ENCODE measurements at regions not wholly inside any gene's neighbourhood (a gene's known extent, or its start where the extent isn't known, plus 50 kb on each side); places are given as distances from the start of the nearest gene placed in this dataset.

GRCh38 chr15:60116456-60117089, 112.5 kb downstream of the FOXB1 start:
- no peak for DNase-seq
- no peak overlapping the region for H3K4me3 ChIP-seq
- TF ChIP-seq POLR2A (IDR thresholded peaks at IDR 0.05) = no peak
- no peaks in the 10 kb centered on the region for H3K9me3 ChIP-seq
- no peak overlapping the region for H3K27ac ChIP-seq
- intact Hi-C loops (cut with DNase I; ENCODE audit: low total_unique reads) = no loop called here
- H3K36me3 ChIP-seq (ENCODE audit: low read depth, missing control alignments) = no peaks in the 10 kb centered on the region
- WGBS, 2 donors = 68 to 71% methylated on average over 3 of the region's 3 CpGs
- no peaks in the 10 kb centered on the region for H3K27me3 ChIP-seq
- no peaks in the 10 kb centered on the region for H3K4me1 ChIP-seq

GRCh38 chr15:60118146-60118545, 114.0 kb downstream of the FOXB1 start:
- DNase-seq = no peak
- H3K9me3 ChIP-seq = no peaks in the 10 kb centered on the region
- H3K4me1 ChIP-seq = no peaks in the 10 kb centered on the region
- no peak overlapping the region for H3K4me3 ChIP-seq
- no peaks in the 10 kb centered on the region for H3K27me3 ChIP-seq
- no peak overlapping the region for H3K27ac ChIP-seq
- 56% methylated on average over 8 of the region's 8 CpGs for WGBS, 2 donors
- intact Hi-C loops (cut with DNase I; ENCODE audit: low total_unique reads) = no loop called here
- H3K36me3 ChIP-seq (ENCODE audit: low read depth, missing control alignments) = no peaks in the 10 kb centered on the region
- TF ChIP-seq CTCF (IDR thresholded peaks at IDR 0.05) (no peak), POLR2A (IDR thresholded peaks at IDR 0.05) (no peak)

GRCh38 chr15:60118626-60119025, 114.5 kb downstream of the FOXB1 start:
- Histone ChIP-seq H3K4me1 (no peaks in the 10 kb centered on the region), H3K36me3 (ENCODE audit: low read depth, missing control alignments) (no peaks in the 10 kb centered on the region), H3K9me3 (no peaks in the 10 kb centered on the region), H3K4me3 (no peak overlapping the region), H3K27me3 (no peaks in the 10 kb centered on the region), H3K27ac (no peak overlapping the region)
- intact Hi-C loops (cut with DNase I; ENCODE audit: low total_unique reads) = no loop called here
- WGBS, 2 donors = 54 to 64% methylated on average over 3 of the region's 3 CpGs
- TF ChIP-seq CTCF (IDR thresholded peaks at IDR 0.05) = no peak
- no peak for TF ChIP-seq POLR2A (IDR thresholded peaks at IDR 0.05)
- DNase-seq = no peak

GRCh38 chr15:60119101-60119500, 115.0 kb downstream of the FOXB1 start:
- Histone ChIP-seq H3K4me1 (no peaks in the 10 kb centered on the region), H3K27ac (no peak overlapping the region), H3K36me3 (ENCODE audit: low read depth, missing control alignments) (no peaks in the 10 kb centered on the region), H3K27me3 (no peaks in the 10 kb centered on the region), H3K4me3 (no peak overlapping the region), H3K9me3 (no peaks in the 10 kb centered on the region)
- intact Hi-C loops (cut with DNase I; ENCODE audit: low total_unique reads) = no loop called here
- no peak for TF ChIP-seq POLR2A (IDR thresholded peaks at IDR 0.05)
- TF ChIP-seq CTCF (IDR thresholded peaks at IDR 0.05) = no peak
- WGBS, 2 donors = 61 to 64% methylated on average over 4 of the region's 4 CpGs
- no peak for DNase-seq

- intact Hi-C loops (cut with DNase I; ENCODE audit: low total_unique reads) = no loop called here
- H3K27me3 ChIP-seq = no peaks in the 10 kb centered on the region
- H3K27ac ChIP-seq = no peak overlapping the region
- no peaks in the 10 kb centered on the region for H3K4me1 ChIP-seq
- no peaks in the 10 kb centered on the region for H3K9me3 ChIP-seq
- 58 to 92% methylated on average over 2 of the region's 2 CpGs for WGBS, 2 donors
- TF ChIP-seq CTCF (IDR thresholded peaks at IDR 0.05) (no peak), POLR2A (IDR thresholded peaks at IDR 0.05) (no peak)
- no peak for DNase-seq
- no peaks in the 10 kb centered on the region for H3K36me3 ChIP-seq (ENCODE audit: low read depth, missing control alignments)
- no peak overlapping the region for H3K4me3 ChIP-seq
Measured at GRCh38 chr15:60120100-60120499, 116.0 kb downstream of the FOXB1 start.

Data from testis (tissue), 2 donors.